ENCODE measurements at regions not wholly inside any gene's neighbourhood (a gene's known extent, or its start where the extent isn't known, plus 50 kb on each side); places are given as distances from the start of the nearest gene placed in this dataset.

GRCh38 chr1:192038567-192038966, 119.7 kb upstream of the RGS18 start:
- Histone ChIP-seq H3K56ac (ENCODE audit: insufficient read length, low read depth, low read length) (no peak overlapping the region), H3K27me3 (ENCODE audit: insufficient read depth, low read length) (no peaks in the 10 kb centered on the region), H3K4ac (ENCODE audit: low read depth, low read length) (no peak overlapping the region), H3K14ac (ENCODE audit: insufficient read depth, low read length) (no peak overlapping the region), H3K9me3 (ENCODE audit: control insufficient read depth, low read depth, low read length) (no peaks in the 10 kb centered on the region), H2AFZ (ENCODE audit: low read length) (no peak overlapping the region), H3K18ac (ENCODE audit: insufficient read length, low read depth, low read length) (no peak overlapping the region), H4K91ac (ENCODE audit: insufficient read length, low read depth, low read length) (no peak overlapping the region), H3K79me1 (ENCODE audit: insufficient read depth, low read depth, low read length, poor library complexity, severe bottlenecking) (no peaks in the 10 kb centered on the region), H2BK12ac (ENCODE audit: insufficient read length, low read depth, low read length) (no peak overlapping the region), H2BK20ac (ENCODE audit: low read depth, low read length, poor library complexity, severe bottlenecking) (no peak overlapping the region), H3K27ac (ENCODE audit: insufficient read length, low read depth, low read length) (no peak overlapping the region), H3K23me2 (ENCODE audit: insufficient read length, low read depth, low read length, poor library complexity, severe bottlenecking) (no peaks in the 10 kb centered on the region), H4K8ac (replicated peaks; ENCODE audit: insufficient read length, low read depth, low read length) (no peak overlapping the region), H2BK5ac (ENCODE audit: insufficient read length, low read length) (no peak overlapping the region), H3K79me2 (ENCODE audit: insufficient read depth, low read length) (no peaks in the 10 kb centered on the region), H4K5ac (ENCODE audit: insufficient read length, low read depth, low read length) (no peak overlapping the region), H2BK120ac (ENCODE audit: low read depth, low read length, poor library complexity, severe bottlenecking) (no peak overlapping the region), H2AK5ac (ENCODE audit: insufficient read length, low read length) (no peak overlapping the region), H2BK15ac (ENCODE audit: low read depth, low read length) (no peak overlapping the region), H3K23ac (ENCODE audit: insufficient read length, low read depth, low read length) (no peak overlapping the region), H3K4me2 (ENCODE audit: insufficient read depth, insufficient read length, low read length) (no peak overlapping the region), H3T11ph (ENCODE audit: low read length) (no peak overlapping the region), H3K9ac (ENCODE audit: extremely low read depth, insufficient read length, low read length) (no peak overlapping the region), H3K4me1 (ENCODE audit: insufficient read depth, low read length) (no peaks in the 10 kb centered on the region), H4K20me1 (ENCODE audit: control insufficient read depth, insufficient read depth, insufficient read length) (no peaks in the 10 kb centered on the region)
- WGBS (ENCODE audit: extremely low coverage, insufficient read length, low lambda C conversion rate): no CpG with 5 or more reads among the region's 1 CpG
- H3K9me3 Mint-ChIP-seq: peaks cover 0 to 6% of the 10 kb centered on the region in 2 experiments; a peak in 4 of 5 replicates
- no peak overlapping the region for H3K4me3 Mint-ChIP-seq
- TF ChIP-seq CTCF (conservative IDR thresholded peaks at IDR 0.05): no peak
- DNase-seq: no peak
- no peaks in the 10 kb centered on the region for H3K4me1 Mint-ChIP-seq
- no peaks in the 10 kb centered on the region for H3K27me3 Mint-ChIP-seq (ENCODE audit: low read depth)
- peaks cover 0 to 5% (median 2%) of the 10 kb centered on the region in 3 experiments; a peak in 5 of 7 replicates for H3K36me3 Mint-ChIP-seq (ENCODE audit: insufficient read depth in 1 of 3, low read depth in 3 of 3)
- no peak overlapping the region for H3K27ac Mint-ChIP-seq
